VCaP (cell line): ENCODE measurements at regions not wholly inside any gene's neighbourhood (a gene's known extent, or its start where the extent isn't known, plus 50 kb on each side); places are given as distances from the start of the nearest gene placed in this dataset.

Experiments
- H3K27ac ChIP-seq: fragments of 450-650 bp; 2 replicates; pipeline ENCODE4 v1.5.1; 2017
- TF ChIP-seq, protein P1 (sequence below): fragments of 450-650 bp; conservative IDR thresholded peaks from 2 replicates; pipeline ENCODE4 v1.5.1; 2017; ENCODE audit warnings: mild to moderate bottlenecking, moderate library complexity

DNA sequence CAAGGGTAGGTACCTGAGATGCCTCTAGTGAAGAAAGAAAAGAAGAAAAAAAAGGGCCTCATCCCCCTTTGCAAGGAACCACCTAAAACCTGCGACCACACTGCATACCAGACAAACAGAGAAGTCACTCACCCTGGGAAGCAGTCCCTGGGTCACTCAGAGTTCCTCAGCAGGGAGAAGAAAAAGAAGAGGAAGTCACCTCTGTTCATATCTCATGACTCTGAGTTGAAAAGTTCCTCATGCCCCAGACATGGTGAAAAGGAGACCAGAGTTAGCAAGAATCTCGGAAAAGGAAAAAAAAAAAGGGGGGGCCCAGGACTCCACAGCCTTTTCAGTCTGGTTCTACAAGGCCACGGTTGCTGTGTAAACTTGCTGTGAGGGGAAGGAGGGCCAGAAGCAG, 478.4 kb upstream of the NRXN1 start:
- no peak overlapping the region for H3K27ac ChIP-seq
- TF ChIP-seq, protein P1, sequence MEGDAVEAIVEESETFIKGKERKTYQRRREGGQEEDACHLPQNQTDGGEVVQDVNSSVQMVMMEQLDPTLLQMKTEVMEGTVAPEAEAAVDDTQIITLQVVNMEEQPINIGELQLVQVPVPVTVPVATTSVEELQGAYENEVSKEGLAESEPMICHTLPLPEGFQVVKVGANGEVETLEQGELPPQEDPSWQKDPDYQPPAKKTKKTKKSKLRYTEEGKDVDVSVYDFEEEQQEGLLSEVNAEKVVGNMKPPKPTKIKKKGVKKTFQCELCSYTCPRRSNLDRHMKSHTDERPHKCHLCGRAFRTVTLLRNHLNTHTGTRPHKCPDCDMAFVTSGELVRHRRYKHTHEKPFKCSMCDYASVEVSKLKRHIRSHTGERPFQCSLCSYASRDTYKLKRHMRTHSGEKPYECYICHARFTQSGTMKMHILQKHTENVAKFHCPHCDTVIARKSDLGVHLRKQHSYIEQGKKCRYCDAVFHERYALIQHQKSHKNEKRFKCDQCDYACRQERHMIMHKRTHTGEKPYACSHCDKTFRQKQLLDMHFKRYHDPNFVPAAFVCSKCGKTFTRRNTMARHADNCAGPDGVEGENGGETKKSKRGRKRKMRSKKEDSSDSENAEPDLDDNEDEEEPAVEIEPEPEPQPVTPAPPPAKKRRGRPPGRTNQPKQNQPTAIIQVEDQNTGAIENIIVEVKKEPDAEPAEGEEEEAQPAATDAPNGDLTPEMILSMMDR = no peak

DNA sequence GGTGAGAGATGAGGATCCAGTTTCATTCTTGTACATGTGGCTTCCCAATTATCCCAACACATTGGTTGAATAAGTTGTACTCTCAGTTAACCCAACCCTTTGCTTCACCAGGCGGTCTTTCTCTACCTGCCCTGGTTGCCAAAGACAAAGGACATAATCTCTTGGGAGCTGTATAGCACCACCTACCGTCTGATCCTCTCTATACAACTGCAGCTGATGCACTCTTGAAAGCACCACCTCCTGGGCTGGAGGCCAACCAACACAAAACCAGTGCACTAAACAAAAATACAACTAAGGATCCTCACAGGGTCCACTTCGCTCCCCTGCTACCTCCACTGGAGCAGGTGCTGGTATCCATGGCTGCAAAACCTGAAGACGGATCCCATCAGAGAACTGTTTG, 473.6 kb upstream of the NRXN1 start:
- no peak overlapping the region for H3K27ac ChIP-seq
- TF ChIP-seq, protein P1 = no peak

DNA sequence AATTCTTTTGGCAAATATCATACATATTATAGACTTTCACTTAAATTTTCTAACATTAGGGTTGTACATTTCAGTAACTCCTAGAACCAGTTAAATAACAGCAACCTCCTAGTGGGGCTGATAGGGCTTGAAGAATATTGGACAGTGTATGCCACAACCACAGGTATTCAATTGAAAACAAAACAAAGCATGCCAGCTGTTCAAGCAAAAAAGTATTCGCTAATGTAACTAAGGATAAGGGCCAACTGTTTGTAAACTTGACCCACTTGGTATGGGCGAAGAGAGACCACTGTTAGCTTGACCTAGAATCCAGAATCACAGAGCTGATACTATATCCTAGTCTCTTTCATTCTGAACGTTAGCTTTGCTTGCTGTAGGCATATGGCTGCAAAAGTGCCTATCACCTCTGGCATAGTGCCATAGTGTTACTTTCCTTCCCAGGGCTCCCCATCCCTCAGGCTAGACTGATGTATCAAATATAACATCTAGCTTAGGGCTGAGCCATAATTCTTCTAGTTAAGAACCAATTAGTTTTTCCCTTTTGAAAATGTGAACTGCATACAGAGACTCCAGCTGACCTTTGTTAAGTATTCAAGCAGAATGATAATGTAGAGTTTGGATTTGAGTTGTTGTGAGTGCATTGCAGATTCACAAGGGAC, 458.8 kb upstream of the NRXN1 start:
- no peak overlapping the region for H3K27ac ChIP-seq
- TF ChIP-seq, protein P1 = no peak

DNA sequence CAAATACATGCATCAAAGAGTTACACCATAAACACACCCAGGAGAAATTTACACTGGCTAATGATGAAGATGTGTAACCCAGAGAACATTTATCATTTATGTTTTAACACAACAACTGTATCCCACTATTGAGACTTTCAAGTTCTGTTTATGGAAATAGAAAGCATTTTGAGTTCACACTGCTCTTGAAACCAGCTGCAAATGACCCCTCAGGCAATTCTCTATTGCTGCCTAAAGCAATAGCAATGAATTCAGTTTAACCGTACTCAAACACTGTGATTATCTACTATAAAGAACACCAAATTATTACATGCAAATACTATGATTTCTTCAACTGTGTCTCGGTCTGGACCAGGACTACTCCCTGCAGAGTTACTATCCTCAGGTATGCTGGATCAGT, 452.7 kb upstream of the NRXN1 start:
- TF ChIP-seq, protein P1 = no peak
- no peak overlapping the region for H3K27ac ChIP-seq

DNA sequence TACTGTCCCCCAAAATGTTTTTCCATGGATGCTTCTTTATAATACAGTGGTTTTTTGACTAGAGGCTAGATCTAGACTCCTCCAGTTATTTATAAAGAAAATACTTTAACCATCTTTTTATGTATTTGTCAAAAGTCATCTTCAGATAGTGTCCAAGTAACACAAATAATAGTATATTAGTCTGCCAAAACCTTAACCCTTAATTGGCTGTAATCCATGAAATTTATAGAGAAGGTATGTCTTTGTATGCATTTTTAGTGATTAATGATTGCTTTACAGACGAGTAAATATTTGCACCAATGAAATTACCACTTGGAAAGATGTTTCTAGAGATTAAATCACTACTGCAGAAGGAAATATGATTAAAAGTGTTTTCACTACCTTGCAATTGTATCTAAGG, 451.8 kb upstream of the NRXN1 start:
- TF ChIP-seq, protein P1 = no peak
- H3K27ac ChIP-seq = no peak overlapping the region

DNA sequence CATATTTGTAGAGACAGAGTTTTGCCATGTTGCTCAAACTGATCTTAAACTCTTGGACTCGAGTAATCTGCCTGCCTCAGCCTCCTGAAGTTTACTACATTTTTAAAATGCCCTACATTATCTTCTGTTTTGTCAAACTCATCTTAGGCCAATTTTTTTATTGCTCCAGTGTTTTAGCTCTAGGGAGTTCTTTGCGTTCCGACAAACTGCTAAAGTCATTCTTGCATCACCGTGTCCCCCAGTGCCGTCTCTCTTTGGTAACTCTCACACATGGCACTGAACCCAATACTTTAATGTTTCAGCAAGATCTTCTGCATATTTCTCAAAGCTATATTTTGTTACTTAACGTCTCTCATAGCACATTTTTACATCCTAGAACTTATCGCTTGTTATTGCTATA, 440.9 kb upstream of the NRXN1 start:
- H3K27ac ChIP-seq = no peak overlapping the region
- TF ChIP-seq, protein P1 = no peak

DNA sequence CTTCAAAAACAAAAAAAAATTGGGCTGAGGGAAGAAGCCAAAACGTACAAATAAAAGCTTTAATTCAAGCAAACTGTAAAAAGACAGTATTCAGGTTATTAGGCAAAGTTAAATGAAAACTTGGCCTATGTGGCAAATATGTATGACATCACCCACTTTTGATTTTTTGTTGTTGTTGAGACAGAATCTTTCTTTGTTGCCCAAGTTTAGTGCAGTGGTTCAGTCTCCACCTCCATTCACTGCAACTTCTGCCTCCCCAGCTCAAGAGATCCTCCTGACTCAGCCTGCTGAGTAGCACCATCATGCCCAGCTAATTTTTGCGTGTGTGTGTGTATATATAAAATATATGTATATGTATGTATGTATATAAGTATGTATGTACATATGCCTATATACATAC, 440.4 kb upstream of the NRXN1 start:
- TF ChIP-seq, protein P1 = no peak
- H3K27ac ChIP-seq = no peak overlapping the region
